CD4-positive, alpha-beta memory T cell (primary cell): ENCODE measurements at regions not wholly inside any gene's neighbourhood (a gene's known extent, or its start where the extent isn't known, plus 50 kb on each side); places are given as distances from the start of the nearest gene placed in this dataset.

Experiments used
- CTCF ChIA-PET: fragments of 350-600 bp; sonication (Branson Sonifier 250); formaldehyde crosslinking; loops from one replicate; lab custom pipeline; 2021; ENCODE audit warnings: inconsistent platforms; ENCODE audit not compliant: partially characterized antibody; lab: Charles Lee
- POLR2A ChIA-PET: fragments of 350-600 bp; sonication (Branson Sonifier 250); formaldehyde crosslinking; loops from one replicate; lab custom pipeline; 2021; ENCODE audit not compliant: partially characterized antibody; lab: Charles Lee
- DNase-seq, 5 donors: peaks; one replicate each; pipeline versions ENCODE4 v3.0.0 to v3.0.0-alpha.2; 2020 to 2022; ENCODE audit warnings: mixed read lengths in 1 of 5
- H3K27ac ChIP-seq: one replicate; pipeline ENCODE4 v1.7.0; 2013; ENCODE audit warnings: low read depth, low read length
- H3K27me3 ChIP-seq: 2 replicates; pipeline ENCODE4 v1.7.0; 2013; ENCODE audit warnings: mild to moderate bottlenecking, low read length, moderate library complexity; ENCODE audit not compliant: insufficient read depth
- H3K36me3 ChIP-seq: 2 replicates; pipeline ENCODE4 v1.7.0; 2013; ENCODE audit warnings: mild to moderate bottlenecking, low read length, moderate library complexity; ENCODE audit not compliant: insufficient read depth
- H3K4me1 ChIP-seq: 2 replicates; pipeline ENCODE4 v1.7.0; 2013; ENCODE audit warnings: mild to moderate bottlenecking, low read length, moderate library complexity; ENCODE audit not compliant: insufficient read depth
- H3K4me3 ChIP-seq, 2 donors: one replicate each; pipeline ENCODE4 v1.7.0; 2013; ENCODE audit warnings: low read length in 2 of 2, mild to moderate bottlenecking in 1 of 2
- H3K9me3 ChIP-seq, 2 donors: one replicate each; pipeline ENCODE4 v1.7.0; 2013; ENCODE audit warnings: low read length in 2 of 2, control low read depth in 1 of 2; ENCODE audit not compliant: control insufficient read depth in 1 of 2
- H3K27ac Mint-ChIP-seq, 7 donors: one replicate each; pipeline ENCODE4 v1.8.0; 2020 to 2021; ENCODE audit warnings: mixed read lengths in 7 of 7, mild to moderate bottlenecking in 6 of 7, inconsistent platforms in 3 of 7, moderate library complexity in 3 of 7
- H3K27me3 Mint-ChIP-seq, 2 donors: one replicate each; pipeline ENCODE4 v1.8.0; 2020 to 2021; ENCODE audit warnings: mixed read lengths in 2 of 2
- H3K36me3 Mint-ChIP-seq, 2 donors: one replicate each; pipeline ENCODE4 v1.8.0; 2020 to 2021; ENCODE audit warnings: mixed read lengths in 2 of 2, inconsistent platforms in 1 of 2, mild to moderate bottlenecking in 1 of 2
- H3K4me1 Mint-ChIP-seq, 4 donors: one replicate each; pipeline ENCODE4 v1.8.0; 2020 to 2021; ENCODE audit warnings: mixed read lengths in 4 of 4, mild to moderate bottlenecking in 1 of 4
- H3K4me3 Mint-ChIP-seq, 8 donors: one replicate each; pipeline ENCODE4 v1.8.0; 2020 to 2021; ENCODE audit warnings: mixed read lengths in 8 of 8, mild to moderate bottlenecking in 7 of 8, moderate library complexity in 6 of 8, inconsistent platforms in 3 of 8
- H3K9me3 Mint-ChIP-seq, 8 donors: one replicate each; pipeline ENCODE4 v1.8.0; 2020 to 2021; ENCODE audit warnings: mixed read lengths in 8 of 8, mild to moderate bottlenecking in 5 of 8, inconsistent platforms in 3 of 8, moderate library complexity in 1 of 8
- intact Hi-C: fragments of 100-400 bp; cut with micrococcal nuclease; formaldehyde crosslinking; loops from one replicate; pipeline ENCODE4 v1.15.1; 2023

GRCh38 chrX:75673468-75673867 is 111.6 kb downstream of the MAGEE2 start:
- Histone ChIP-seq H3K27me3 (no peaks in the 10 kb centered on the region), H3K27ac (no peak overlapping the region), H3K36me3 (no peaks in the 10 kb centered on the region), H3K4me3 (no peak overlapping the region), H3K9me3 (no peaks in the 10 kb centered on the region), H3K4me1 (no peaks in the 10 kb centered on the region)
- H3K4me3 Mint-ChIP-seq, result no peak overlapping the region
- peaks cover 1 to 5% of the 10 kb centered on the region in 2 donors for H3K36me3 Mint-ChIP-seq
- ChIA-PET CTCF (no interaction called here), POLR2A (no interaction called here)
- no peaks in the 10 kb centered on the region for H3K27me3 Mint-ChIP-seq
- H3K27ac Mint-ChIP-seq, result no peak overlapping the region
- H3K9me3 Mint-ChIP-seq, result peaks cover 0 to 7% (median 2%) of the 10 kb centered on the region in 8 donors
- intact Hi-C loops, result no loop called here
- H3K4me1 Mint-ChIP-seq, result no peaks in the 10 kb centered on the region
- DNase-seq, result no peak

GRCh38 chrX:75655627-75656026 is 129.4 kb downstream of the MAGEE2 start:
- Histone ChIP-seq H3K4me1 (no peaks in the 10 kb centered on the region), H3K27me3 (no peaks in the 10 kb centered on the region), H3K27ac (no peak overlapping the region), H3K4me3 (no peak overlapping the region), H3K36me3 (no peaks in the 10 kb centered on the region), H3K9me3 (no peaks in the 10 kb centered on the region)
- no peak overlapping the region for H3K27ac Mint-ChIP-seq
- no peak for DNase-seq
- intact Hi-C loops, result no loop called here
- ChIA-PET POLR2A (no interaction called here), CTCF (no interaction called here)
- peaks cover 0 to 9% (median 4%) of the 10 kb centered on the region in 8 donors for H3K9me3 Mint-ChIP-seq
- H3K4me1 Mint-ChIP-seq, result no peaks in the 10 kb centered on the region
- peaks cover 3 to 8% of the 10 kb centered on the region in 2 donors for H3K36me3 Mint-ChIP-seq
- peak overlapping the region in 1 of 8 donors; percentile 46 for H3K4me3 Mint-ChIP-seq
- H3K27me3 Mint-ChIP-seq, result no peaks in the 10 kb centered on the region

- no peaks in the 10 kb centered on the region for H3K4me1 ChIP-seq
- H3K9me3 Mint-ChIP-seq, result peaks cover 0 to 30% (median 16%) of the 10 kb centered on the region in 8 donors
- H3K4me3 ChIP-seq, result no peak overlapping the region
- H3K9me3 ChIP-seq, result no peaks in the 10 kb centered on the region
- no peak overlapping the region for H3K27ac Mint-ChIP-seq
- H3K4me1 Mint-ChIP-seq, result no peaks in the 10 kb centered on the region
- intact Hi-C loops, result no loop called here
- H3K36me3 Mint-ChIP-seq, result peaks cover 3 to 8% of the 10 kb centered on the region in 2 donors
- CTCF ChIA-PET, result no interaction called here
- H3K36me3 ChIP-seq, result no peaks in the 10 kb centered on the region
- POLR2A ChIA-PET, result no interaction called here
- no peaks in the 10 kb centered on the region for H3K27me3 ChIP-seq
- no peak for DNase-seq
- no peaks in the 10 kb centered on the region for H3K27me3 Mint-ChIP-seq
- H3K27ac ChIP-seq, result no peak overlapping the region
- H3K4me3 Mint-ChIP-seq, result no peak overlapping the region
Observed at GRCh38 chrX:75649829-75650228, 127.0 kb upstream of the ZDHHC15 start.

GRCh38 chrX:75648803-75649588 is 126.2 kb upstream of the ZDHHC15 start:
- no peaks in the 10 kb centered on the region for H3K9me3 ChIP-seq
- no peak overlapping the region for H3K27ac ChIP-seq
- ChIA-PET CTCF (no interaction called here), POLR2A (no interaction called here)
- intact Hi-C loops, result no loop called here
- no peak overlapping the region for H3K4me3 Mint-ChIP-seq
- DNase-seq, result no peak
- H3K36me3 Mint-ChIP-seq, result peaks cover 6 to 8% of the 10 kb centered on the region in 2 donors
- H3K4me1 Mint-ChIP-seq, result no peaks in the 10 kb centered on the region
- H3K4me1 ChIP-seq, result no peaks in the 10 kb centered on the region
- H3K9me3 Mint-ChIP-seq, result peaks cover 0 to 35% (median 22%) of the 10 kb centered on the region in 8 donors
- no peaks in the 10 kb centered on the region for H3K27me3 ChIP-seq
- no peak overlapping the region for H3K27ac Mint-ChIP-seq
- H3K4me3 ChIP-seq, result no peak overlapping the region
- no peaks in the 10 kb centered on the region for H3K27me3 Mint-ChIP-seq
- H3K36me3 ChIP-seq, result no peaks in the 10 kb centered on the region

- H3K9me3 ChIP-seq, result no peaks in the 10 kb centered on the region
- H3K4me1 ChIP-seq, result no peaks in the 10 kb centered on the region
- intact Hi-C loops, result no loop called here
- no peaks in the 10 kb centered on the region for H3K36me3 ChIP-seq
- H3K27me3 ChIP-seq, result no peaks in the 10 kb centered on the region
- Mint-ChIP-seq H3K9me3 (peaks cover 0 to 37% (median 22%) of the 10 kb centered on the region in 8 donors), H3K36me3 (peaks cover 4 to 16% of the 10 kb centered on the region in 2 donors), H3K4me3 (peak overlapping the region in 1 of 8 donors; percentile 37), H3K4me1 (no peaks in the 10 kb centered on the region), H3K27me3 (no peaks in the 10 kb centered on the region), H3K27ac (no peak overlapping the region)
- no peak overlapping the region for H3K27ac ChIP-seq
- no peak for DNase-seq
- no peak overlapping the region for H3K4me3 ChIP-seq
- ChIA-PET POLR2A (no interaction called here), CTCF (no interaction called here)
Observed at GRCh38 chrX:75642811-75643361, 120.0 kb upstream of the ZDHHC15 start.

- no peaks in the 10 kb centered on the region for H3K4me1 ChIP-seq
- Mint-ChIP-seq H3K9me3 (peaks cover 0 to 23% (median 12%) of the 10 kb centered on the region in 8 donors), H3K27ac (no peak overlapping the region), H3K4me3 (no peak overlapping the region), H3K4me1 (no peaks in the 10 kb centered on the region), H3K36me3 (peaks cover 2 to 13% of the 10 kb centered on the region in 2 donors), H3K27me3 (no peaks in the 10 kb centered on the region)
- no peaks in the 10 kb centered on the region for H3K9me3 ChIP-seq
- no peak for DNase-seq
- H3K27me3 ChIP-seq, result no peaks in the 10 kb centered on the region
- no peak overlapping the region for H3K4me3 ChIP-seq
- H3K36me3 ChIP-seq, result no peaks in the 10 kb centered on the region
- intact Hi-C loops, result no loop called here
- H3K27ac ChIP-seq, result no peak overlapping the region
- ChIA-PET POLR2A (no interaction called here), CTCF (no interaction called here)
Observed at GRCh38 chrX:75638332-75638731, 115.5 kb upstream of the ZDHHC15 start.

GRCh38 chrX:75625232-75625631 is 102.4 kb upstream of the ZDHHC15 start:
- Histone ChIP-seq H3K4me1 (no peaks in the 10 kb centered on the region), H3K36me3 (no peaks in the 10 kb centered on the region)

More at GRCh38 chrX:75625232-75625631, 102.4 kb upstream of the ZDHHC15 start:
- H3K9me3 ChIP-seq, result no peaks in the 10 kb centered on the region
- Mint-ChIP-seq H3K4me1 (no peaks in the 10 kb centered on the region), H3K4me3 (no peak overlapping the region), H3K27me3 (no peaks in the 10 kb centered on the region), H3K27ac (no peak overlapping the region), H3K36me3 (no peaks in the 10 kb centered on the region), H3K9me3 (peaks cover 0 to 5% (median 0%) of the 10 kb centered on the region in 8 donors)
- intact Hi-C loops, result no loop called here
- H3K4me3 ChIP-seq, result no peak overlapping the region
- no peaks in the 10 kb centered on the region for H3K27me3 ChIP-seq
- DNase-seq, result no peak
- ChIA-PET POLR2A (no interaction called here), CTCF (no interaction called here)
- H3K27ac ChIP-seq, result no peak overlapping the region
